ENCODE measurements at regions not wholly inside any gene's neighbourhood (a gene's known extent, or its start where the extent isn't known, plus 50 kb on each side); places are given as distances from the start of the nearest gene placed in this dataset.
"Not testable (repeated sequence)": the region's sequence is repeated elsewhere in the genome, so short reads cannot be mapped to it uniquely, and the experiment has no call there.

DNA sequence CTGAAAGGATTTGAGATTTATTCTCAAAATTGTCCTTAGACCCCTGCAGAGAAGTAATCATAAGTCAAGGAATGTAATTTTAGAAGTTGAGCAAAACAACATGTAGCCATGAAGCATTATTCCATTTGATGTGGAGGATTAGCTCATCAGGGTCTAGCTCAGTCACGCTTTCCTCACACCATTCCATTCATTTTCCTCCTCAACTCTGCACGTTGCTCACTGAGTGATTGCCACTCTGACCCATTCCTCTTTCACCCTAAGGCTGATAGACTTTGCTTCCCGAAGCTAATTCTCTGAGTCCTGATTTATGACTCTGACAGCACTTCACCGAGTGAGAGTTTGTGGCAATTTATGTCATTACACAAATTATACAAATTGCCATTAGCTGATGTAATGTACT lies 820.6 kb upstream of the PIK3C3 start:
- DNase-seq (ENCODE audit: low read depth) = peak; percentile 77

- no peak for DNase-seq (ENCODE audit: low read depth)
Observed at GRCh38 chr18:41131050-41131449, 824.0 kb upstream of the PIK3C3 start.

DNA sequence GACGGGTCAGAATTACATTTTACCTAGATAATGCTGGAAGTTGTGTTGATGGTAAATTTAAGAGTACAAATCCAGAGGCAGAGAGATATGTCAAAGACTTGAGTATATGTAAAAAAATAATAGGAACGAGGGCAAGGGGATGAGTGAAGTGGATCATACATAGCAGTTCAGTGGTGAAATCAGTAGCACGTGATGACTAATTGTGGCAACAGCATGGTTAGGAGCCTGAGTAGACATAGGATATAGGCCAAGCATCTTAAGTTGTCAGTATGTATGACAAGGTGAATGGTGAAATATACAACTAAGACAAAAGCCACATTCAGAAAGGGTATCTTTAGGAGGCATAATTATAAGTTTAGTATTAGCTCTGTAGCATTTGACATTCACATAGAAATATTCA lies 826.5 kb upstream of the PIK3C3 start:
- peak; percentile 55 for DNase-seq (ENCODE audit: low read depth)

DNA sequence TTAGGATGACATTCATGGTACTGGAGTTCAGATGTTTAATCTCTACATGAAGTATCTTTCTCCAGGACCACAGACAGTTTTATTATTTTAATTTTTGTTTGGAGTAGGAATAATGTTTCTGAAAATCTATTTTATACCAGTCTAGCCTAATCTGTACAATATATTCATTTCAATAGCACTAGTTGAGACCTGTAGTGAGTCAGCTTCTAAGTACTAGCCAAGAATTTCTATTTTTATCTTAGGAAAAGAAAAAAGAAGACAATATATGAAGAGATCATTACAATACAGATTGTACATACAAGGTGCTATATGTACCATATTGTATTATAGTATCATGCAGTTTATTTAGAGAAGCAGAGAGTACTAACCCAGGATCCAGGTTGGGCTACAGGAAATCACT lies 826.9 kb upstream of the PIK3C3 start:
- no peak for DNase-seq (ENCODE audit: low read depth)

- DNase-seq (ENCODE audit: low read depth) = peak; percentile 82
Observed at GRCh38 chr18:41126541-41127235, 828.3 kb upstream of the PIK3C3 start.

GRCh38 chr18:41121116-41121826 lies 833.8 kb upstream of the PIK3C3 start:
- DNase-seq (ENCODE audit: low read depth) = peak; percentile 85

DNA sequence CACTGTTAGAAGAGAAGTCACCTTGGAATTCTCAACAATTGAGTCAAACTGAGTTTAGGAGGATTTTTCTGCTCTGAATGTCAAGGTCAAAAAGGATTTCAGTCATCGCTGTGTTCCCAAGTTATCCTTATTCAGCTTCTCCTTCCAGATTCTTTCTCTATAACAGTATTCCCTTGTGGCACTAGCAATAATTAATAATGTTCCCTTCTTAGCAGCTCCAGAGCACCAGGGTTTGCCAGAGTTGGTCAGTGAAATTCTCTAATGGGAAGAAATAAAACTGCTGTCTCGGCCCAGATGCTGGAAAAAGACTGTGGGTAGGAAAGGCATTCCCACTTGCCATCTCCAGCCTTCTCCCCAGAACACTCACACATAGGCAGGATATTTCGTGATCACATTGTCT lies 836.0 kb upstream of the PIK3C3 start:
- no peak for DNase-seq (ENCODE audit: low read depth)

DNA sequence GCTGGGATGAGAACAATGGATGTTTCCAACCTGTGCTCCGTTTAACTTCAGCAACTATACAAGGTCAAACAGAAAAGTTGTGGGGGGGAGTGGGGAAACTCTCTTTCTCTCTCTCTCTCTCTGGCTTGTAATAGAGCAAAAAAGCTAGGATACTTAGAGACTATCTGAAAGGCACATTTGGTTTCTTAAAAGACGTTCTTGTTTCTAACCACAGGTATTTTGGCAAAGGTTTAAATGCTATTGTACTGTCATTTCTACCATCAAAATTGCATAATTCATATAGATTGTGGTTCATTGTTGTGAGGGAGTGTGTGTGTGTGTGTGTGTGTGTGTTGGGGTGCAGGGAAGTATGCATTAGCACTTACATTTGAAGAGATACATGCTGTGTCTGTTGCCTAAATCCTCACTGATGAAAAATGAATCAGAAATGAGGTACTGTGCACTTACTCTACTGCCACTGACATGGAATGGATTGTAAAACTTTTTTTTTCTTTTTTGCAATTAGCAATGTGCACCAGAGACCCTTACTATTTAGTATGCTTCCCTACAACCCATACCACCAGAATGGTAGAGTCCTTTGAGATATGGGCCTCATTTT lies 841.0 kb upstream of the PIK3C3 start:
- DNase-seq (ENCODE audit: low read depth) = peak; percentile 10

DNA sequence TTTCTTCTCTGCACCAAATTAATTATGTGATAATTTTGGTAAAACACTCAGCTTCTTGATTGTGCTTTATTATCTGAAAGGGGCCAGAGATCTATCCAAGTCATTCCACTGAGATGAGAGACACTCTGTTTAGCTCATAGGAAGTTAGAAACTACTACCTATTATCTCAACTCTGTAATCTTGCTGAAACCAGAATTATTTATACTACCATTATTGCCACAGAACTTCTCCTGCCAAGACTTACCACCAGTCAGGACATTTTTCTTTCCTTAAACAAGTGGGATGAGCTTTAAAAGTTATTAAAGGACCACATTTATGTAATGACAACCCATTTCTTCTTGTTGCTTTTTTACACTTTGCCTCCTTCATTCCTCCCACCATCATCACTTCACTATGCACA lies 855.6 kb upstream of the PIK3C3 start:
- DNase-seq (ENCODE audit: low read depth) = no peak

GRCh38 chr18:41096504-41096903 lies 858.5 kb upstream of the PIK3C3 start:
- DNase-seq (ENCODE audit: low read depth) = peak; percentile 49

DNA sequence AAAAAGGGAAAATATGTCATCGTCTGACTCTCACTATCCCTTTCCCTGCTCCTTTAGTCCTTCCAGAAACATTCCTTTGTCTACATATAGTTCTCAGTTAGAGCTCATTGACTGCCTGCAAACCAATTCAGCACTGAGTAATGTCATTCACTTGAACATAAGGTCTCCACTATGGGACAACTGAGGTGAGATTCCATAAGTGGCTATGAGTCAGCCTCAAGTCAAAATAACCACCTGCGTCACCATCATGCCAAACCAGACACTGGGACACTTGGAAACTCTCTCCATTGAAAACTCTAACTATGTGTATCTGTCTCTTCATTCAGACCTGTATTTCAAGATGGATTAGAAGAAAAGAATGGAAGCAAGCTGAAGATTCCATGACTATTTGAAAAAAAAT lies 878.0 kb upstream of the PIK3C3 start:
- DNase-seq (ENCODE audit: low read depth) = no peak

DNA sequence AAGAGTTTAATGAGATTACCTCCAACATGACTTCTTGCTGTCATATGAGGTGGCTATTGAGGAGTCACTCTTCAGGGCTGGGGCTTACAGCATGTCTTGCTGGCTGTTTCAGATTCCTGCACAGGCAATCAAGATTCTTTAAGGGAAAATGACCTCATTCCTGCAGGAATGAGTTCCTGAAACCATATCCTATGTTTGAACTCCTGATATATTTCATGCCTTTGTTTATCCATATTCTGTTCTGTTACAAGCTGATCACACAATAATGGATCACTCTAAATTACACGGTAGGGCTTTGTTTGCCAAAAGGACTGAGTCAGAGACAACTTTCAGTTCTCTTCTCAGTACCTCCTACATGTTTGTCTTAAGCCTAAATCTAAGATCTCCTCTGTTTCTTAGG lies 879.8 kb upstream of the PIK3C3 start:
- peak; percentile 85 for DNase-seq (ENCODE audit: low read depth)

DNA sequence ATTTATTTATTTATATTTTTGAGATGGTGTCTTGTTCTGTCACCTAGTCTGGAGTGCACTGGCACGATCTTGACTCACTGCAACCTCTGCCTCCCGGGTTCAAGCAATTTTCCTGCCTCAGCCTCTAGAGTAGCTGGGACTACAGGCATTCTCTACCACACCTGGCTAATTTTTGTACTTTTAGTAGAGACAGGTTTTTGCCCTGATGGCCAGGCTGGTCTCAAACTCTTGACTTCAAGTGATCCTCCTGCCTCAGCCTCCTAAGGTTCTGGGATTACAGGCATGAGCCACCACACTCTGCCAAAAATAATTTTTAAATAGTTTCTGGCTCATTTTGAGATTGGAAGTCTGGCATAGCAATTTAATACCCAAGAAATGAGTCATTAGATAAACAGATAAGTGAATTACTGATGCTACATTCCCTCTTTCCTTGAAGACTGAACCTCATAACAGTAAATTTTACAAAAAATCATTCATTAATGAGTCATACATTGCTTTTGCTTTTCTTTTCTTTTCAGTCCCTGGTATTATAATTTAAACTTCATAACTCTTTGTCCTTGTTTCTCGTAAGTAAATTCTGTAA lies 881.6 kb upstream of the PIK3C3 start:
- DNase-seq (ENCODE audit: low read depth) = peak; percentile 90

- no peak for DNase-seq (ENCODE audit: low read depth)
Observed at GRCh38 chr18:41072946-41073345, 882.1 kb upstream of the PIK3C3 start.

DNA sequence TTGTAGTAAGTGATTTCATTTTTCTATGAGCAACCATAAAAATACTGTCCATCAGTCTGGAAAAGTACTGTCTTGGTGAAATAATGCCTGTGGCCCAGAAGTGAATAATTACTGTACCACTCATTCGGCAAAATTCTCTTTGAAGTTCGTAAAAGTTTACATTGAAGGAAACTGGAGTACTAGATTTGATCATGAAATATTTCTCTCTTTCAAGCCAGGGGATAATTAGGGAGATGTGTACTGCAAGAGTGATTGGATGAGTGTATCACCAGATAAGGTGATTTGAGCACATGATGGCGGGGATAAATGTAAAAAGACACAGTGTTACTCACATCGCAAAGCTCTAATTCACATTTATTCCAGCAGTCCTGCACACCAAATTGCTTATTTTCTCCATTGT lies 883.2 kb upstream of the PIK3C3 start:
- no peak for DNase-seq (ENCODE audit: low read depth)

DNA sequence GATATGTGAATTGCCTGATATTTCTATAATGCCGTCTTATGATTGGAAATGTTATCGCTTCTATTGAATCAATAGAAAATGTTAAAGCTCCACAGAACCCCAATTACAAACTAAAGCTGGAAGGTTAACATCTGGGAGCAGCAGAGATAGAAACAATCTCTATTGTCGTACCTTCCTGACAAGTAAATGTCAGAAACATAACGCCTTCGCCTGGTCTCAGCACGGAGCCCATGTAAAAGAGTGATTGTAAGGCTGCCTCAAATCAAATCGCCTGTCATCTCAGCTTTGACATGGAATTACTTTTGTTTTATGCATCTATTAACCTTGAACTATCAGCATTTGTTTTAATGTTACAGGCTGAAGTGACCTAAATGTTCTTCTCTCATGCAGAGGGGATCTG lies 885.9 kb upstream of the PIK3C3 start:
- DNase-seq (ENCODE audit: low read depth) = no peak

DNA sequence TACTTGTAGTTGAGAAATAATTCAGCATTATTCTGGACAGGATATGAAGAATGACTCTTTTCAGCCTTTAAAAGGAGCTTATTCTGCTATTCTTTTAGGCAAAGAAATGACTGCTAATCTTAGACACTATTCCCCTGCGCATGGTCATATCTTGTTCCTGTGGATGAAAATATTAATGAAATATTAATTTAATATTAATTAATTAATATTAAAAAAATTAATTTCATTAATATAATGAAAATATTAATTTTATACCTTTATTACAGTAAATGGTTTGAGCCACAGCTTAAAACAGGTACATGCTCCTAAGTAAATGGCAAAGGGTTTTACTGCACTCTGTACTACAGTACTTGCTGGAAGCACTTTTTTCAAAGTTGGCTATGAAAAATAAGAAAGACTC lies 890.1 kb upstream of the PIK3C3 start:
- DNase-seq (ENCODE audit: low read depth) = no peak

GRCh38 chr18:41060967-41061366 lies 894.1 kb upstream of the PIK3C3 start:
- no peak for DNase-seq (ENCODE audit: low read depth)

- no peak for DNase-seq (ENCODE audit: low read depth)
Observed at GRCh38 chr18:41059126-41059415, 896.0 kb upstream of the PIK3C3 start.

GRCh38 chr18:41058351-41059125 lies 896.5 kb upstream of the PIK3C3 start:
- DNase-seq (ENCODE audit: low read depth) = peak; percentile 12

GRCh38 chr18:41052625-41053024 lies 902.4 kb upstream of the PIK3C3 start:
- no peak for DNase-seq (ENCODE audit: low read depth)

- DNase-seq (ENCODE audit: low read depth) = not testable (repeated sequence)
Observed at GRCh38 chr18:41046250-41046649, 908.8 kb upstream of the PIK3C3 start.

DNA sequence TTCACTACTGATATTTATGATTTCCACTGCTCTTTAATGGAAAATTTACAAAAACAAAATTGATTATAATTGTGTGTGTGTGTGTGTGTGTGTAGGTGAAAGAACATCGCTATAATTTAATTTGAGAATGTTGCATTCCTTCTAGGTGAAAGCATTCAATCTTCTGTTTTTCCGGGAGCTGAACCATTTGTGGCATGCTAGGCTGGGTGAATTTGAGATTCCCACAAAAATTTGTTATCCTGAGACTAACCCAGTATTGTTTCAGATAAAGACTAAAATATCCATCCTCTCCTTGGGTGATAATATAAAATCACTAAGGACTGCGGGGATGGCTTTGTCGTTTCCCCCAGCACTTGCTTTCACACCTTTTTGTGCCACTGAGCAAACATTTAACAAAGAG lies 911.2 kb upstream of the PIK3C3 start:
- no peak for DNase-seq (ENCODE audit: low read depth)

Data from EH (cell line).